ENCODE measurements at regions not wholly inside any gene's neighbourhood (a gene's known extent, or its start where the extent isn't known, plus 50 kb on each side); places are given as distances from the start of the nearest gene placed in this dataset.

DNA sequence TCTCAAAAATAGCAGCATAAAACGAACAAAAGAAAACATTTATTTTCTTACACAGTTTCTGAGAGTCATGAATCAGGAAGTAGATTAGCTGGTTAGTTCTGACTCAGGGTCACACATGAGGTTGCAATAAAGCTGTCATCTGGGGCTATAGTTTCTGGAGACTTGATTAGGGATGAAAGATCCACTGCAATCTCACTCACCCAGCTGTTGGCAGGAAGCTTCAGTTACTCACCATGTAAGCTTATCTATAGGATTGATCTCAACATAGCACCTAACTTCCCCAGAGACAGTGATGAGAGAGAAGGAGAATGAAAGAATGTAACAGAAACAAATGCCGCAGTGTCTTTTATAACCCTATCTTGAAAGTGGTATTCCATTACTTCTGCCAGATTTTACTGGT, 435.5 kb downstream of the GABRG1 start:
- TF ChIP-seq EP300 (IDR thresholded peaks at IDR 0.05; ENCODE audit: low read depth) (no peak), POLR2A (IDR thresholded peaks at IDR 0.05) (no peak), POLR2AphosphoS5 (IDR thresholded peaks at IDR 0.05) (no peak)
- TF ChIP-seq, protein P1, sequence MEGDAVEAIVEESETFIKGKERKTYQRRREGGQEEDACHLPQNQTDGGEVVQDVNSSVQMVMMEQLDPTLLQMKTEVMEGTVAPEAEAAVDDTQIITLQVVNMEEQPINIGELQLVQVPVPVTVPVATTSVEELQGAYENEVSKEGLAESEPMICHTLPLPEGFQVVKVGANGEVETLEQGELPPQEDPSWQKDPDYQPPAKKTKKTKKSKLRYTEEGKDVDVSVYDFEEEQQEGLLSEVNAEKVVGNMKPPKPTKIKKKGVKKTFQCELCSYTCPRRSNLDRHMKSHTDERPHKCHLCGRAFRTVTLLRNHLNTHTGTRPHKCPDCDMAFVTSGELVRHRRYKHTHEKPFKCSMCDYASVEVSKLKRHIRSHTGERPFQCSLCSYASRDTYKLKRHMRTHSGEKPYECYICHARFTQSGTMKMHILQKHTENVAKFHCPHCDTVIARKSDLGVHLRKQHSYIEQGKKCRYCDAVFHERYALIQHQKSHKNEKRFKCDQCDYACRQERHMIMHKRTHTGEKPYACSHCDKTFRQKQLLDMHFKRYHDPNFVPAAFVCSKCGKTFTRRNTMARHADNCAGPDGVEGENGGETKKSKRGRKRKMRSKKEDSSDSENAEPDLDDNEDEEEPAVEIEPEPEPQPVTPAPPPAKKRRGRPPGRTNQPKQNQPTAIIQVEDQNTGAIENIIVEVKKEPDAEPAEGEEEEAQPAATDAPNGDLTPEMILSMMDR (IDR thresholded peaks at IDR 0.05), result no peak
- WGBS, 2 donors (ENCODE audit: low coverage in 1 of 2), result 30 to 47% methylated on average over 2 of the region's 2 CpGs
- in situ Hi-C loops (cut with MboI; ENCODE audit: low pct_ligation_motif_present in 1 of 4, low pct_unique_long_range_greater_than_20kb in 1 of 4, low sequenced_read_pairs in 3 of 4), result no loop called here
- no peaks in the 10 kb centered on the region for H3K27me3 ChIP-seq
- no peaks in the 10 kb centered on the region for H3K36me3 ChIP-seq
- intact Hi-C loops (cut with DNase I; ENCODE audit: low total_unique reads), result no loop called here
- no peaks in the 10 kb centered on the region for H3K9me3 ChIP-seq
- DNase-seq, result no peak
- no peak overlapping the region for H3K27ac ChIP-seq
- H3K4me3 ChIP-seq, result no peak overlapping the region
- no peaks in the 10 kb centered on the region for H3K4me1 ChIP-seq

DNA sequence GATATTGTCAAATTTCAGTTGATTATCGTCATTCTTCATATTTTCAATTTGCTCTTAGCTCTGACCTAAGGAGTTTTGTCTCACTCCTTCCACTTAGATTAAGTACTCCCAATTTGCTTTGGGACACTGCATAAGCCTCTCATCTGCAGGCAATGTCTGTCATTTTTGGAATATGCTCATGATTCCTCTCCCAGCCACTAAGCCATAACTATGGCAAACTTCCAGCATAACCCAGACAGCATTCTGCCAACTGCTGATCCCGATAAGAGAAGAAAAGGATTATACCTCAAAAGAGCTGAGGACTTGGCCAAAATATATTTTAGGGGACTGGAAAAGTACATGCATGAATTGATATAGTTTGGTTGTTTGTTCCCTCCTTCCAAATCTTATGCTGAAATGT, 444.4 kb downstream of the GABRG1 start:
- Histone ChIP-seq H3K4me3 (no peak overlapping the region), H3K4me1 (no peaks in the 10 kb centered on the region), H3K36me3 (no peaks in the 10 kb centered on the region), H3K27ac (no peak overlapping the region), H3K9me3 (no peaks in the 10 kb centered on the region), H3K27me3 (no peaks in the 10 kb centered on the region)
- in situ Hi-C loops (cut with MboI; ENCODE audit: low pct_ligation_motif_present in 1 of 4, low pct_unique_long_range_greater_than_20kb in 1 of 4, low sequenced_read_pairs in 3 of 4) (no loop called here), intact Hi-C loops (cut with DNase I; ENCODE audit: low total_unique reads) (no loop called here)
- no peak for TF ChIP-seq POLR2AphosphoS5 (IDR thresholded peaks at IDR 0.05)
- TF ChIP-seq, protein P1 (IDR thresholded peaks at IDR 0.05), result no peak
- TF ChIP-seq EP300 (IDR thresholded peaks at IDR 0.05; ENCODE audit: low read depth), result no peak
- no peak for TF ChIP-seq POLR2A (IDR thresholded peaks at IDR 0.05)
- DNase-seq, result no peak
- whole genome bisulfite sequencing, 2 donors (ENCODE audit: low coverage in 1 of 2), result 78 to 86% methylated on average over 2 of the region's 2 CpGs

DNA sequence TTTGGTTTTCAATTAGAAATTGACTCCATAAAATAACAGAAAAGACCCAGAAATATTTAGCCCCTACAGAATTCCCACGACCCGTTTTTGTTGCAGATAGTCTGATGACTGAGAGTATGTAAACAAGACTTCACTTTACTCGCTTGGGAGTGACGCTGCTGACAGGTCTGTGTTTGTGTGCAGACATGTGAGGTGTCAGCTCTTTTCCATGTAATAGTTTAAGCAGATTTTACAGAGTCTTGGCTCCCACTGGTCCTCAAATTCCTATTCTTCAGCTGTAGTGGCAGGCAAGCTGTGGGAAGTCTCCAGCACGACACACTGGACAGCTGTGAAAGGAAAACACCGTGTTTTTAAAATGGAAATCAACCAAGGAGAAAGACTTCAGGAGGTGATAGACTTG, 455.7 kb downstream of the GABRG1 start:
- Histone ChIP-seq H3K27me3 (no peaks in the 10 kb centered on the region), H3K9me3 (no peaks in the 10 kb centered on the region), H3K4me1 (peaks cover 0 to 4% (median 0%) of the 10 kb centered on the region in 4 donors), H3K4me3 (no peak overlapping the region), H3K27ac (no peak overlapping the region), H3K36me3 (no peaks in the 10 kb centered on the region)
- WGBS, 2 donors (ENCODE audit: low coverage in 1 of 2), result 53 to 65% methylated on average over 5 to 6 of the region's 6 CpGs
- intact Hi-C loops (cut with DNase I; ENCODE audit: low total_unique reads), result no loop called here
- no peak for DNase-seq
- TF ChIP-seq POLR2A (IDR thresholded peaks at IDR 0.05) (no peak), POLR2AphosphoS5 (IDR thresholded peaks at IDR 0.05) (no peak), EP300 (IDR thresholded peaks at IDR 0.05; ENCODE audit: low read depth) (no peak)
- TF ChIP-seq, protein P1 (IDR thresholded peaks at IDR 0.05), result no peak
- in situ Hi-C loops (cut with MboI; ENCODE audit: low pct_ligation_motif_present in 1 of 4, low pct_unique_long_range_greater_than_20kb in 1 of 4, low sequenced_read_pairs in 3 of 4), result no loop called here

DNA sequence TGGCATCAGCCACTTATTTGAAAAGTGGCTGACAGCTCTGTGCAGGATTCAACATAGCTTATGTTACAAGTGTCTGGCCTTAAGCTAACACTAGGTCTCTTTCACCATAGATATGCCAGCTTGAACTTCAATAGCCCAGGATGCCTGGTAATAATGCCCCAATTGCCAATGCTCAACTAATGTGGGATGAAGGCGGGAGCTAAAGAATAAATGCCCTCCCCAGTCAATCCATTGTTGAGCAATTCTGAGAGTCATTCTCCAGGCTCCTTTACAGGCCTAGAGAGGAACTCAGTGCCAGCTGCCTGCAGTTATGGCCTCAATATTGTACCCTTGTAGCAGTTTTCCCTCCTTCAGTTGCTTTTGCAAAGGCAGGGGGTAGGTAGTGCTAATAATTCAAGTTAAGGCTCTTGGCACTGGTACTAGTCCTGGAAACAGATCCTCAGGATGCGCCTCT, 460.2 kb downstream of the GABRG1 start:
- Histone ChIP-seq H3K27ac (no peak overlapping the region), H3K36me3 (no peaks in the 10 kb centered on the region), H3K9me3 (no peaks in the 10 kb centered on the region), H3K4me3 (no peak overlapping the region), H3K27me3 (no peaks in the 10 kb centered on the region), H3K4me1 (peaks cover 0 to 10% (median 0%) of the 10 kb centered on the region in 4 donors)
- in situ Hi-C loops (cut with MboI; ENCODE audit: low pct_ligation_motif_present in 1 of 4, low pct_unique_long_range_greater_than_20kb in 1 of 4, low sequenced_read_pairs in 3 of 4) (no loop called here), intact Hi-C loops (cut with DNase I; ENCODE audit: low total_unique reads) (no loop called here)
- DNase-seq, result no peak
- 67 to 69% methylated on average over 1 to 2 of the region's 2 CpGs for WGBS, 2 donors (ENCODE audit: low coverage in 1 of 2)
- TF ChIP-seq EP300 (IDR thresholded peaks at IDR 0.05; ENCODE audit: low read depth) (no peak), POLR2AphosphoS5 (IDR thresholded peaks at IDR 0.05) (no peak), POLR2A (IDR thresholded peaks at IDR 0.05) (no peak)
- TF ChIP-seq, protein P1 (IDR thresholded peaks at IDR 0.05), result no peak
